ENCODE measurements at regions not wholly inside any gene's neighbourhood (a gene's known extent, or its start where the extent isn't known, plus 50 kb on each side); places are given as distances from the start of the nearest gene placed in this dataset.
A peak's percentile ranks its signal among the peaks of the same experiment; 100 is the strongest.

- TF ChIP-seq TOX (CRISPR knock-in tag; IDR thresholded peaks at IDR 0.05; ENCODE audit: borderline replicate concordance) (0 out of 2 replicates have a peak, but pooled peaks have one; percentile 24), ZNF8 (CRISPR knock-in tag; IDR thresholded peaks at IDR 0.05) (no peak), ZFP3 (CRISPR knock-in tag; IDR thresholded peaks at IDR 0.05) (no peak), POU6F1 (CRISPR knock-in tag; IDR thresholded peaks at IDR 0.05; ENCODE audit: borderline replicate concordance, low read depth) (no peak), ARNTL (CRISPR knock-in tag; IDR thresholded peaks at IDR 0.05; ENCODE audit: borderline replicate concordance, low read depth) (no peak), TSHZ2 (CRISPR knock-in tag; IDR thresholded peaks at IDR 0.05) (no peak)
Measured at GRCh38 chr1:194929357-194929756, 1678.9 kb downstream of the KCNT2 start.
